DMS153 (cell line): ENCODE measurements at regions not wholly inside any gene's neighbourhood (a gene's known extent, or its start where the extent isn't known, plus 50 kb on each side); places are given as distances from the start of the nearest gene placed in this dataset.

ENCODE experiments used
- DNase-seq: peaks from one replicate; lab custom pipeline; 2025; lab: John Stamatoyannopoulos, UW

DNA sequence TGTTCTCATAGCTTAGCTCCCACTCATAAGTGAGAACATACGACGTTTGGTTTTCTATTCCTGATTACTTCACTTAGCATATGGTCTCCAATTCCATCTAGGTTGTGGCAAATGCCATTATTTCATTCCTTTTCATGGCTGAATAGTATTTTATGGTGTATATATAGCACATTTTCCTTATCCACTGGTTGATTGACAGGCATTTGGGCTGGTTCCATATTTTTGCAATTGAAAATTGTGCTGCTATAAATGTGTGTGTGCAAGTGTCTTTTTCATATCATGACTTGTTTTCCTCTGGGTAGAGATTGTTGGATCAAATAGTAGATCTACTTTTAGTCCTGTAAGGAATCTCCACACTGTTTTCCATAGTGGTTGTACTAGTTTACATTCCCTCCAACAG is 133.0 kb upstream of the TAB2 start:
- no peak for DNase-seq

- no peak for DNase-seq
Measured at GRCh38 chr6:149185799-149186357, 131.6 kb upstream of the TAB2 start.

DNA sequence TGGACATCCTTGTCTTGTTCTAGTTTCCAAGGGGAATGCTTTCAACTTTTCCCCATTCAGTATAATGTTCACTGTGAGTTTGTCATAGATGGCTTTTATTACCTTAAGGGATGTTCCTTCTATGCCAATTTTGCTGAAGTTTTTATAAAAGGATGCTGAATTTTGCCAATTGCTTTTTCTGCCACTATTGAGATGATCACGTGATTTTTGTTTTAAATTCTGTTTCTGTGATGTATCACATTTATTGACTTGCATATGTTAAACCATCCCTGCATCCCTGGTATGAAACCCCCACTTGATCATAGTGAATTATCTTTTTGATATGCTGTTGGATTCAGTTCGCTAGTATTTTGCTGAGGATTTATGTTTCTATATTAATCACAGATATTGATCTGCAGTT is 130.6 kb upstream of the TAB2 start:
- DNase-seq, result no peak

GRCh38 chr6:149190224-149190831 is 127.2 kb upstream of the TAB2 start:
- no peak for DNase-seq

- no peak for DNase-seq
Measured at GRCh38 chr6:149194820-149195558, 122.5 kb upstream of the TAB2 start.

DNA sequence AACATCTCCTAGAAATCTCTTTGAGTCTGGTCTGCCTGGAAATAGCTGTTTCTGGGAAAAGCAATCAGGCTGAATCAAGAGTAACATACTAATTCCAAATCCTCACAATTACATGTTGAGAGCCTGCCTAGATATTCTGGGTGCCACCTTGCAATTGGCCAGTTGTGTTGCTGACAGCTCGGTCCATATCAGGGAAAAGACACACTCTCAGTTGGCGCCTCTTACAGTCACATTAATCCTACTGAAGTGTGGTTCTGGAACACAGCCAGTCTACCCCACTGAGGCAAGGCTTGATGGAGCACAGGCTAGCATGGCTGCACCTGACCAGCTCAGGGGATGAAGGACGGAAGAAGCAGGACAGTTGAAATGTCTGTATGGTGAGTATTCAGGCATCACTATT is 121.4 kb upstream of the TAB2 start:
- no peak for DNase-seq

- DNase-seq, result no peak
Measured at GRCh38 chr6:149197482-149197881, 120.0 kb upstream of the TAB2 start.

- DNase-seq, result no peak
Measured at GRCh38 chr6:149198265-149198664, 119.2 kb upstream of the TAB2 start.

- no peak for DNase-seq
Measured at GRCh38 chr6:149200282-149200945, 117.1 kb upstream of the TAB2 start.

GRCh38 chr6:149201068-149201655 is 116.3 kb upstream of the TAB2 start:
- DNase-seq, result no peak

DNA sequence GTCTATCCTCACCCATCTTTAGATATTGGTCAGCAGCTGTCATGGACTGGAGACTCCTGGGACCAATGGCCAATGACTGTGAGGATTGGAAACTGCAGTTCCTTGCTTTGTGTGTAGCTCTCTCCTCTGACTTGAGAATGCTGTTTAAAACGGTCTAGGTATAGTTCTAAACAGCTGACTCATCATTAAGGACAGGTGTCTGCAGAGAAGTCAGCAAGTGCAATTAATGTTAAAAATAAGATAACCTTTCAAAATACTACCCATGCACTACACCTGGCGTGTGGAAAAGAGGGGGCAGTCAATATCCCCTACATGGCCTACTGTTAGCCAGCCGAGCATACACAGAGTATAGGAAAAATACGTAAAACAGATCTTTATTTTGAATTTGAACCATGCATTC is 115.4 kb upstream of the TAB2 start:
- DNase-seq, result no peak

DNA sequence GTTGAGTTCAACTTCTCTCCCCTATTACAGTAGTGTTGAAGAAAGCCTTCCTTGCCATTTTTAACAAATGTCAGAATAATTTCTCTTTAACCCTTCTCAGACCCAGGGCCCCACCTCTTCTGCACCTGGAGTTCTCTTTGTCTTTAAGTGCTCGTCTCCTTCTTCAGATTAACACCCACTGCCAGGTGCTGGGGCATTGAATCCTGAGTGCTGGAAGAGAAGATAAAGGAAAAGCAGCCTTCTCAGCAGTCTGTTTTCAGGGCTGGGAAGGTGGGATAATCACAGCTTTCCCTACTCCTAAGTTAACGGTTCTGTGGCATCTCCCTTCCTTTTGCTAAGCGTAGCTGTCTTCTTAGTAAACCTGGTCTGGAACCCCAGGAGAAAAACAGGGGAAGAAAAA is 114.6 kb upstream of the TAB2 start:
- no peak for DNase-seq

DNA sequence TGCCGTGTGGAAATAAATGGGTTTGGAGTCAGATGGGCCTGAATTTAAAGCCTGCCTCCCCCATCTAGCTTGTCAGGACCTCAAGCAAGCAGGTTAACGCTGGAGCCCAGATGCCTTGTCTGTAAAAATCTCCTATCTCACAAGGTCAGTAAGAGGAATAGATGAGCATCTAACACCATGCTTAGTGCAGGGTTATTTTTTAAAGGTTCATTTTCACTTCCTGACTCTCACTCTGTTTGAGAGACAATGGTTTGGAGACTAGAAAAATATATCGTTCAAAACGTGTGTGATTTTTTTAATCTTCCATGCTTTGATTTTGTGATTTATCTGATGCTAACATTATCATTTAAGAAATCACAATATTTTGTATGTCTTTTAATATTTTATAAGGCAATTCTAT is 114.0 kb upstream of the TAB2 start:
- no peak for DNase-seq

GRCh38 chr6:149208134-149208601 is 109.3 kb upstream of the TAB2 start:
- no peak for DNase-seq

DNA sequence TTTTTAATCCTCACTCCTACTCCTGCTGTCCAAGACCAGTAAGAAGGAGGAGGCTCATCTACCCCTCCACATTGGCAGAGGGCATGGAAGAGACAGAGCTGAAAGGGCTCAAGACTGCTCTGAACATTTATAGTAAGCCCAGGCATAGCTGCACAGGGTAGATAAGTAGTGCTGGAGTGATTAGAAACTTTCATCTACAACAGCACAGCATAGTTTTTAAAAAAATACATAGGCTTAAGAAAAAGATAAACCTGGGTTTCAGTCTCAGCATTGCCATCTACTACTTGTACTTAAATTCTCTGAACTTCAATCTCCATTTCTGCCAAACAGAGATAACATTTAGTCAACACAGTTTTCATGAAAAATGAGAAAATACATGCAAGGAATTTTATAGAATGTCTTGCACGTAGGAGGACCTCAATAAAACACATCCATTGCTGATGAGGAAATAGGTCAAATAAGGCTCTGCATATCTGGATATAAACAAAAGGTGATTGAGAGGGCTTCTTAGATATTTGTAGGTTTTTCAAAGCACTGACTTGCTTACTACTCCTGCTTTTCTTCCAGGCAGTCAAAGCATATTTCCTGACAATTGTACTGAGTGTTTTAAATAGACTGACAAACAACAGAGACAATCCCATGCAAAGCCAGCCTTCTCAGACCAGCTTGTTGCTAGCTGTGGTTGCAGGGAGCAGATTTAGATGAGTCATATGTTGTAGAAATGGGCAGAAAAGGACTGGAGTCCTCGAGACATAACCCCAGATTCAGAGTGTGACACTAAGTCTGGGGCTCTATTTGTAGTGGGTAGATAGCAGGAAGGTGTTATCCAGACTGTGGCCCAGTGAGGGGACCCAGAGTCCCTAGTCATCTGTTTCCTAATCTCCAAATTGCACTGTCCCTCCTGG is 107.4 kb upstream of the TAB2 start:
- DNase-seq, result no peak

DNA sequence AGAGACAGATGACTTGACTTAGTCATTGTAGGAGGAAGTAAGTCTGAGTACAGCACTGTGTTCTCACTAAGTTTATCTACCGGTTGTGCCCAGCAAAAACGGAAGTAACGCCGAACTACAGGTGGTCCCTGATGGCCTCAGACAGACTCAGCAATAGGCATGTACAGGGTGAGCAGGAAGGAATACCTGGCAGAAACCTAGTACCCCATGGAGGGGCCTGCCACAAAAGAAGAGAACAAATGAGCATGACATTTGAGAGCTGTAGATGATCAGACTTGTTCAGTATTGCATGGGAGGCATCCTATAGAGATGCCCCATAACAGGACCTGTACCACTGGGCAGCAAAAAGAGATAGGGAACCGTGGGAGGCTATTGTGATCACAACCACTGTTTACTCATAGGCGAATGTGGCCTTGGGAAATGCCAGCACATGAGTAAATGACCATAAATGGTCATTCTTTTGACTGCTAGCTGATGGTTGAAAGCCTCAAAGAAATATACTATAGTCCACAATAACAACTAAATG is 106.4 kb upstream of the TAB2 start:
- no peak for DNase-seq

DNA sequence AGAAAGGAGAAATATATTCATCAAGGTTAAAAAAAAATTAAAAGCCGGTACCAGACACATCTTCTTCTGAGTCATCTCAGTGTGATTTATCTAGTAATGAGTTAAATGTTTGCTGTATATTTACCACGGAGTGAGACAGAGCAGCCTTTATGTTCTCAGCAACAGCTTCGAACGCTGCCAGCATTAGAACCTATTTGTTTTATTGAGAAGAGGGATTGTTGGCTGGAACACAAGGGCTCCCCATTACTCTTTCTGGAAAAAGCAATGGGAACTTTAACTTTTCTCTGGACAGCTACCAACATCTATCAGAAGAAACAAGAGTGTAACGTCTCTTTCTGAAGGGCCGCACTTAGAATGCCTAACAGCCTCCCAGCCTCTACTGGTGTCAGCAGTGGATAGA is 105.3 kb upstream of the TAB2 start:
- DNase-seq, result no peak

- no peak for DNase-seq
Measured at GRCh38 chr6:149212892-149213801, 104.4 kb upstream of the TAB2 start.

GRCh38 chr6:149213829-149214228 is 103.7 kb upstream of the TAB2 start:
- DNase-seq, result no peak

DNA sequence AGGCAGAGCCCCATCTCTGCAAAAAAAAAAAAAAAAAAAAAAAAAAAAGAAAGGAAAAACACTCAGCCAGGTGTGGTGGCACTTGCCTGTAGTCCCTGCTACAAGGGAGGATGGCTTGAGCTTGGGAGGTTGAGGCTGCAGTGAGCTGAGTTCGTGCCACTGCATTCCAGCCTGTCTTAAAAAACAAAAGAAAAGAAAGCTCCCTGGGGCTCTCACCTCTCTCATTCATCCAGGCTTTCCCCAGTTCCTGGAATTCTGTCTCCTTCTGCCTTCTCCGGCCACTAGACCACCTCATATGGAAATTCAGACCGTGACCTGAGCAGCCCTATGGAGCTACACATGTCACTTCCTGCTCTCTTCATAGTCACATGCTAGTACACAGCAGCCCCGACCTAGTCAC is 101.1 kb upstream of the TAB2 start:
- DNase-seq, result no peak
